Gastrocnemius medialis (tissue), 4 donors: ENCODE measurements at regions not wholly inside any gene's neighbourhood (a gene's known extent, or its start where the extent isn't known, plus 50 kb on each side); places are given as distances from the start of the nearest gene placed in this dataset.

Experiments
- POLR2A ChIP-seq, 2 donors: fragments of 450-650 bp; IDR thresholded peaks; one replicate each; pipeline ENCODE4 v1.6.1; 2017; ENCODE audit warnings: antibody characterized with exemption in 2 of 2, mild to moderate bottlenecking in 2 of 2, moderate library complexity in 2 of 2
- TF ChIP-seq, protein P1 (sequence below), 5 experiments: fragments of 450-650 bp in 3 of 5; fragments of 200-600 bp in 2 of 5; sonication (generic) in 2 of 5; IDR thresholded peaks in 4 of 5; conservative IDR thresholded peaks in 1 of 5; 1 replicate in 4 of 5; 2 replicates in 1 of 5; pipeline ENCODE4 v1.5.1; 2016 to 2019; ENCODE audit warnings: antibody characterized with exemption in 5 of 5, mild to moderate bottlenecking in 3 of 5, moderate library complexity in 3 of 5

DNA sequence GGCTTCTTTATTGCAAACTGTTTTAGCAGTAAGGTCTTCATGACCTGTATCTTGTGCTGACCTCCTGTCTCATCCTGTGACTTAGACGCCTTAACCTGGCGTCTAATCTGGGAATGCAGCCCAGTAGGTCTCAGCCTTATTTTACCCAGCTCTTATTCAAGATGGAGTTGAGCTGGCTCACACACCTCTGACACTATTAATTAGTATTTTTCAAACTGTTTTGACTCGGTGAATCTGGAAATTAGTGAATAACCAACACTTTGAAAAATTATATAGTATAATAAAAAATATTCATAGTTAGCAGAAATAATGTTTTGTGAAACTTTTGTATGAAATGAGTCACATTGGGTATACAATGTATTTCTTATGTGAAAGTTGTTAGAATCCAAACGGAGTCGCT lies 189.4 kb downstream of the PDGFRA start:
- TF ChIP-seq, protein P1, sequence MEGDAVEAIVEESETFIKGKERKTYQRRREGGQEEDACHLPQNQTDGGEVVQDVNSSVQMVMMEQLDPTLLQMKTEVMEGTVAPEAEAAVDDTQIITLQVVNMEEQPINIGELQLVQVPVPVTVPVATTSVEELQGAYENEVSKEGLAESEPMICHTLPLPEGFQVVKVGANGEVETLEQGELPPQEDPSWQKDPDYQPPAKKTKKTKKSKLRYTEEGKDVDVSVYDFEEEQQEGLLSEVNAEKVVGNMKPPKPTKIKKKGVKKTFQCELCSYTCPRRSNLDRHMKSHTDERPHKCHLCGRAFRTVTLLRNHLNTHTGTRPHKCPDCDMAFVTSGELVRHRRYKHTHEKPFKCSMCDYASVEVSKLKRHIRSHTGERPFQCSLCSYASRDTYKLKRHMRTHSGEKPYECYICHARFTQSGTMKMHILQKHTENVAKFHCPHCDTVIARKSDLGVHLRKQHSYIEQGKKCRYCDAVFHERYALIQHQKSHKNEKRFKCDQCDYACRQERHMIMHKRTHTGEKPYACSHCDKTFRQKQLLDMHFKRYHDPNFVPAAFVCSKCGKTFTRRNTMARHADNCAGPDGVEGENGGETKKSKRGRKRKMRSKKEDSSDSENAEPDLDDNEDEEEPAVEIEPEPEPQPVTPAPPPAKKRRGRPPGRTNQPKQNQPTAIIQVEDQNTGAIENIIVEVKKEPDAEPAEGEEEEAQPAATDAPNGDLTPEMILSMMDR (IDR thresholded peaks at IDR 0.05 in 4 of 5, conservative IDR thresholded peaks at IDR 0.05 in 1 of 5), result no peak
- no peak for TF ChIP-seq POLR2A (IDR thresholded peaks at IDR 0.05)
